Stimulated activated CD8-positive, alpha-beta memory T cell treated with anti-CD3 and anti-CD28 coated beads, Interleukin-12 subunit alpha, Interleukin-12 subunit beta, amount 100 ng/mL, for 4 hours (primary cell): ENCODE measurements at regions not wholly inside any gene's neighbourhood (a gene's known extent, or its start where the extent isn't known, plus 50 kb on each side); places are given as distances from the start of the nearest gene placed in this dataset.

Experiments used
- DNase-seq: peaks from one replicate; pipeline ENCODE4 v3.0.0-alpha.2; 2020; ENCODE audit warnings: low read depth

DNA sequence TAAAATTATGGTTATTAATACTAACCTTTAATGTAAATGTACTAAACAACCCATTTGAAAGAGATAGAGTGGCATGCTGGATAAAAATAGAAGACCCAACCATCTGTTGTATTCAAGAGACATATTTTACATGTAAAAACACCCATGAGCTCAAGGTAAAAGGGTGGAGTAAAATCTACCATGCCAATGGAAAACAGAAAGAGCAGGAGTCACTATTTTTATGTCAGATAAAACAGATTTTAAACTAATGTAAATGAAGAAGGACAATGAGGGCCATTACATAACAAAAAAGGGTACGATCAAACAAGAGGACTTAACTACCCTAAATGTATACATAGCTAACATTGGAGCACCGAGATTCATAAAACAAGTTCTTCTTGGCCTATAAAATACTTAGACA is 66.3 kb downstream of the ITM2A start:
- no peak for DNase-seq

- DNase-seq = no peak
Measured at GRCh38 chrX:79290596-79290995, 76.5 kb downstream of the ITM2A start.

GRCh38 chrX:79288733-79289132 is 78.4 kb downstream of the ITM2A start:
- no peak for DNase-seq

GRCh38 chrX:79287724-79288123 is 79.4 kb downstream of the ITM2A start:
- DNase-seq = no peak

DNA sequence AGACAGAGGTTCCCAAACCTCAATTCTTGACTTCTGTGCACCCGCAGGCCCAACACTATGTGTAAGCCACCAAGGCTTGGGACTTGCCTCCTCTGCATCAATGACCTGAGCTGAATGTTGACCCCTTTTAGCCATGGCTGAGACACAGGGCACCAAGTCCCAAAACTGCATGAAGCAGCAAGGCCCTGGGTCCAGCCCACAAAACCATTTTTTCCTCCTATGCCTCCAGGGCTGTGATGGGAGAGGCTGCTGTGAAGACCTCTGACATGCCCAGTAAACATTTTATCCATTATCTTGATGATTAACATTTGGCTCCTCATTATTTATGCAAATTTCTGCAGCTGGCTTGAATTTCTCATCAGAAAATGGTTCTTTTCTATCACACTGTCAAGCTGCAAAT is 85.4 kb downstream of the ITM2A start:
- no peak for DNase-seq

DNA sequence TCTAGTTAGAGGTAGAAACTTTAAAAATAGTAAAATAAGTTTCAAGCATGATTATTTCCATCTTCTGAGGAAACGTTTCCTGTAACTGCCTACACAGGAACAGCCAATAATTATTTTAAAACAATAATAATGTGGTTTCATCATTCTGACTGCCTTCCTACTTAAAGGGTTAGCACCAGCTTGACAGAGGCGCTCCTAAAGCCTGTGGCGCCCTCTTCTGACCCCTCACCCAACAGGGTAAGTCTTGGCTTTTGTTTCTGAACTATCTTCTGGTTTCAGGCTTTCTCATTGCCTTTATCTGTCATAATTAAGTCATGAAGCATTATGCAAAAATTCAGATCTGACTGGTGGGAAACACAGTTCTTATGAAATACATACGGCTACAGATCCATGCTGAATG is 96.7 kb downstream of the ITM2A start:
- DNase-seq = peak; percentile 56

DNA sequence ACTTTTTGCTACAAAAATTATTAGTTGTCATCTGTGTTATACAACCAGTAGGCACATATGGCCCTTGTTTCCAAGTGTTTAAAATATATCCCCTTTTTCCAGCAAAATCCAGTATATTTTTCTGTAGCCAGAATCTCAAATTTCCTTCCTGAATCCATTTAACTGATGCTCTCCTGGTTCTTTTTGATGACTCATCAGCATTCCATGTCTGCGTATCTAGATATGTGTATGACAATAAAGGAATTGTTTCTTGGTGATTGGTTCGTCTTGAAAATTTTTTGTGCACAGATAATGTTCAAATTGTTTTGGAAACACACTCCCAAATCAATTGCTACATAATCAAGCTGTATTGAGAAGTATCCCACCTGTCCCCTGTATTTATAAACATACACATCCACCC is 98.3 kb downstream of the ITM2A start:
- no peak for DNase-seq

DNA sequence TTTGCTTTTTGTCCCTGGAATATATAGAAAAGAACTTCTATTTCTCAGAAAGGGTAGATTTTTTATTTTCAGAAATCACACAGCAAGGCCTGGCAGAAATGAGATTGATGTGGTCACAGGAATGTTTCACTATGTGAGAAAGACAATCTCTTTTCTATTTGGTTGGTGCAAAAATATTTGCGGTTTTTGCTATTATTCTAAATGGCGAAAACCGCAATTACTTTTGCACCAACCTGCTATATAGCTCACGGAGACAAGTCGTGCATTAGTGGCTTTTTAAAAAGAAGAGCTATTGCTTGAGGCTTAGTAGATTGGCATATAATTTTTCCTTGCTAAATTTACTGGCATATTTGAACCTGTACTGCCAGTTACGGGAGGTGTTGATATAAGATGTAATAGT is 100.4 kb downstream of the ITM2A start:
- no peak for DNase-seq

DNA sequence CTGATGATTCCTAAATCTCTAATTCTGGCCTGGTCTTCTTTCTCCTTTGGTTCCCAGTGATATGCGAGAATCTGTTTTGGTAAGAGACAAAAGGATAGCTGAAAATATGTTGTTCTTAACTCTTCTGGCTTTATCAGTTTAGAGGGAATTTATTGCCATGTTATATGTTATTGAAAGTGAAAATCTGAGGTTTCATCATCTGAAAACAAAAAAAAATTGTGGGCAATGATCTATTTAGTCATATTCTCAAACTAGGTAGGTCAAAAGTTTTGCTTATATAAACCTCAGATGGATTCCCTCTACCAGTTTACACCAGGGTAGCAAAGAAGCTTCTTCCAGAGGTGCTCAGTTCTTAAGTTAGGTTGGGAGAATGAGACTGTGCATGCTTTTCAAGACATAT is 103.6 kb downstream of the ITM2A start:
- DNase-seq = no peak

DNA sequence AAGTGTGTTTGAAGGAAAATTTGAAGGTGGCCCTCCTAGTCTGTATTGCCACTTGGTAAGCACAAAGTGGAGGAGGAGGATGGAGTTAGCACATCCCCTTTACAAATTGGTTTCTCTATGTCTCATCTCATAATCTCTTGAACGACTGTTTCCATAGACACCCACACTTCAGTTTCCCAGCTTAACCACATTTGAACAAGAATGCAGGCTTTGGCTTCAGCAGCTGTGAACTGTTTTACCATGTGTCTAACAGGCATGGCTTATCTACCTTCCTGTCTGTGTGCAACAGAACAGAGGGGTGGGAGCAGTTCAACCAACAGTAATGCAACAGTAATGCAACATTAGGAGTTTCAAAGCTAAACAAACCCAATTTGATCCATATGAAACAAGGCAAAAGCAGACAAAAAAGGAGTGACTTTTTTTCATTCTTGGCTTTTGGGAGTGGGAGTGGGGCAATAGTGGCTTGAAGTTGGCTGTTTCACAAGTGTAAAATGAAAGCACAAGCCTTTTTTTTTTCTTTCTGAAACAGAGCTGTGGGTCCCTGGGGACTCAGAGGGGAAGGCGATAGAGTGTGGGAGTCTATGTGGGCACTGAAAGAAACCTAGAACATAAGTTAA is 108.0 kb downstream of the ITM2A start:
- no peak for DNase-seq

- DNase-seq = no peak
Measured at GRCh38 chrX:79243691-79244090, 99.2 kb downstream of the GPR174 start.

DNA sequence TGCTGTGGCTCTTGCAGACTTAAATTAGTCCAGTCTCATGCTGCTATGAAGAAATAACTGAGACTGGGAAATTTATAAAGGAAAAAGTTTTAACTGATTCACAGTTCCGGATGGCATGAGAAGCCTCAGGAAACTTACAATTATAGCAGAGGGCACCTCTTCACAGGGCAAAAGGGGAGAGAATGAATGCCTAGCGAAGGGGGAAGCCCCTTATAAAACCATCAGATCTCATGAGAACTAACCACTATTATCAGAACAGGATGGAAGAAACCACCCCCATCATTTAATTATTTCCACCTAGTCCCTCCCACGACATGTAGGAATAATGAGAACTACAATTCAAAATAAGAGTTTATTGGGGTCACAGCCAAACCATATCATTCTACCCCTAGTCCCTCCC is 91.4 kb downstream of the GPR174 start:
- no peak for DNase-seq

GRCh38 chrX:79231662-79232061 is 87.2 kb downstream of the GPR174 start:
- no peak for DNase-seq
